Activated CD4-positive, alpha-beta T cell treated with anti-CD3 and anti-CD28 coated beads for 48 hours (primary cell): ENCODE measurements at regions not wholly inside any gene's neighbourhood (a gene's known extent, or its start where the extent isn't known, plus 50 kb on each side); places are given as distances from the start of the nearest gene placed in this dataset.

Experiments used
- DNase-seq: peaks from one replicate; pipeline ENCODE4 v3.0.0-alpha.2; 2020

- no peak for DNase-seq
These were observed 97.0 kb upstream of the NMNAT3 start for GRCh38 chr3:139774560-139775302.

DNA sequence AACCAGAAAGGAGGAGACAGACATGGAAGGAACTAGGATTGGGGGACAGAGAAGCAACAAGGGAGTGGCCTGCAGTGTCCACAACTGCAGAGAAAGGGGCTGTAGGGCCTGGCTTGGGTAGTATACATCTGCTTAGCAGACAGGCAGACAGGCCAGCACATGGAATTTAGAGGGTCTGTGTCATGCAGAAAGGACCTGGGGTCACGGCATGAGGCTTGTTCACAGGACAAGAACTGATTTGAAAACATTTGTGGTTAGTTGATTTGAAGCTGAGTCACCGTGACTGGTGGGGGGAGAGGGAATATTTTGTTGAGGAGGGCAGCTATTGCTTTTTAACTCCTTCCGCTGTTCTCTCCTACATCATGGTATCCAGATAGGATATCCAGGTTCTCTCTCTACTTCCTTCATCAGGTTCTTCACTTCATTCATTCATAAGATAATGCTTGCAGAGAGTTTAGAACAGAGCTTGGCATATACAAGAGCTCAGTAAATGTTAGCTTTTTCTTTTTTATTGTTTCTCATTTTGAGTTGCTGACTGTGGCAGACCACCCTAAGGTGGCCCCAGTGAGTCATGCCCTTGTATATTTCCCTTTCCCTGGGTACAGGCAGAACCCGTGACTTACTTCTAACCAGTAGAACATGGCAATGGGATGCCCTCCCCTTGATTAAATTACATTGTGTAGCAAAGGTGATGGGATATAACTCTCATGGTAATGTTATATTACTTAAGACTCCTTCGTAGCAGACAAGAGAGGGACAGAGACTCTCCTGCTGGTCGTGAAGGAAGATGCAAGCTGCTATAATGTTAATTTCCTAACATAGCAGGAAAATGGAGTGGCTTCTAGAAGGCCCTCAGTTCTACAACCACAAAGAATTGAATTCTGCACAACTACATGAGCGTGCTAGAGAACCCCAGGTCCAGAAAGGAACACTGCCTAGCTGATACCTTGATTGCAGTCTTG lies 95.0 kb upstream of the NMNAT3 start:
- no peak for DNase-seq

- DNase-seq, result no peak
These were observed 93.6 kb upstream of the NMNAT3 start for GRCh38 chr3:139771331-139771730.

DNA sequence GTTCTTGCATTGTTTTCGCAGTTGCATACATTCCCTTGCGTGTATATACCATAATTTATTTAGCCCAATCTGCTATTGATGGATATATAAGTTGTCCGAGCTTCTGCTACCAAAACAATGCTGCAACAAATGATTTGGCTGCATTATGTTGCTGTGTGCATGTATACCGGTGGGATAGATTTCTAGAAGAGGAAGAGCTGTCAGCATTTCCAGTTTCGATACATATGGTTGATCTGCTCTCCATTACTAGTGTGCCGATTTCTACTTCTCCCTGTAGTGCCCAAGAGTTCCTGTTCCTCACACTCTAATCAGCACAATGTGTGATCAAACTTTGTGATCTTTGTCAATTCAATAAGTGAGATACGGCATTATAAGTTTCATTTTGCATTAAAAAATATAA lies 92.8 kb upstream of the NMNAT3 start:
- DNase-seq, result no peak

- no peak for DNase-seq
These were observed 92.0 kb upstream of the NMNAT3 start for GRCh38 chr3:139769796-139770195.

DNA sequence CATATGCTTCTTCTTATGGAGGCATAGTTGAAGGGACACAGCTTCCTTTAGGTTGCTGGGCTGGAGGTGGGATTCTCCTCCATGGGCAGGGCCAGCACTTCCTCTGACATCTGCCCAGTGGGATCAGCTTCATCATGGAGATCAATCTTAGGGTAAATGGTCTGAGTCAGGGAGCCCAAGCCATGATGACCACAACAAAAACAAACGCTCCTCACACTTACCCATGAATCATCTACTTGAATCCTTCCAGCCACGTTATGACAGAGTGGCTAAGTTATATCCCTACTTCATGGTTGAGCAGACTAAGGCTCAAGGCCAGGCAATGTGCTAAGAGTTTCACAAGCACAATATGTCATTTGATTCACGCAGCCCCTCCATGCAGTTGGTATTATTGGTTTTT lies 87.2 kb upstream of the NMNAT3 start:
- no peak for DNase-seq

GRCh38 chr3:139764069-139764905 lies 86.5 kb upstream of the NMNAT3 start:
- DNase-seq, result no peak

- DNase-seq, result no peak
These were observed 84.5 kb upstream of the NMNAT3 start for GRCh38 chr3:139762302-139762701.

- no peak for DNase-seq
These were observed 81.7 kb upstream of the NMNAT3 start for GRCh38 chr3:139759470-139759869.

DNA sequence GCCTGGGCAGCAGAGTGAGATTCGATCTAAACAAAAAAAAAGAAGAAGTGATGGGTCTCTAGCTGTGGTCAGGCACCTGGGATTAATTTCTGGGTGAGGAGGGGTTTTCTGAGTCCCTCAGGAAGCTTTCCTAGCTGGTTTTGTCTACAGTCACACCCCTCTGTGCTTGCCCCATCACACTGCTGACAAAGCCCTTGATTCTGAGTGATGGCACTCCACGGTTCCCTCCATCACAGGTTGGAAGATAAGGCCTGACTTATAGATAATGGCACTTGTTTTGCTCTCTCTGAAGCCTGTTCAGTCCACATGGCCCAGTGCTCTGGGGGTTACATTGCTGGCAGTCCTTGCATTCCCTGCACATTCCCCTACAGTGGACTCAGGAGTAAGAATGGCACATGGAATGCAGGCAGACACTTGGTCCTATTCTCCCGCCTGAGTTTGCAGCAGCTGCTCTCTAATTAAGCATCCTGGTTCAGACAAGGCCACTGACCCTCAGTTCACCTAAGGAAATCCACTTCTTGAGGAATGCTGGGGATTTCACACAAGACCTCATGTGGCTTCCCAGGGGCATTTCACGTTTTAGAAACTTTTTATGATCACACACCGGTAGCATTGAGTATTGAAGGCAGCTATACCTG lies 81.0 kb upstream of the NMNAT3 start:
- DNase-seq, result no peak

DNA sequence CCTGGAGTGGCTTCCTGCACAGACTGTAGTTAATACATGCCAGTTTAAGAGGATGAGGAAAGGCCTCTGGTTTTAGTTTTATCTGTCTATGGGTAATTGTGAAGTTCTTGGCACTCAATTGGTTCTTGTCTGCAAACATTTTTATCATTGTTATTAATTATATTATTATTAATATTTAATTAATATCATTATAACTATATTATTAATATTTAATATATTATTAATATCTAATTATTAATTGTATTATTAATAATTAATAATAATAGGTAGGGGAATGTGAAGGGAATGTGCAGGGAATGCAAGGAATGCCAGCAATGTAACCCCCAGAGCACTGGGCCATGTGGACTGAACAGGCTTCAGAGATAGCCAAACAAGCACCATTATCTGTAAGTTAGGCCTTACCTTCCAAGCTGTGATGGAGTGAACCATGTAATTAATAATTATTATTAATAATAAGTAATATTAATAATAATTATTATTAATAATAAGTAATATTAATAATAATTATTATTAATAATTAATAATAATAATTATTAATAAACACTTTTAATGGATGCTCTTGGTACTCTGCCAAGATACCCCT lies 79.8 kb upstream of the NMNAT3 start:
- no peak for DNase-seq

DNA sequence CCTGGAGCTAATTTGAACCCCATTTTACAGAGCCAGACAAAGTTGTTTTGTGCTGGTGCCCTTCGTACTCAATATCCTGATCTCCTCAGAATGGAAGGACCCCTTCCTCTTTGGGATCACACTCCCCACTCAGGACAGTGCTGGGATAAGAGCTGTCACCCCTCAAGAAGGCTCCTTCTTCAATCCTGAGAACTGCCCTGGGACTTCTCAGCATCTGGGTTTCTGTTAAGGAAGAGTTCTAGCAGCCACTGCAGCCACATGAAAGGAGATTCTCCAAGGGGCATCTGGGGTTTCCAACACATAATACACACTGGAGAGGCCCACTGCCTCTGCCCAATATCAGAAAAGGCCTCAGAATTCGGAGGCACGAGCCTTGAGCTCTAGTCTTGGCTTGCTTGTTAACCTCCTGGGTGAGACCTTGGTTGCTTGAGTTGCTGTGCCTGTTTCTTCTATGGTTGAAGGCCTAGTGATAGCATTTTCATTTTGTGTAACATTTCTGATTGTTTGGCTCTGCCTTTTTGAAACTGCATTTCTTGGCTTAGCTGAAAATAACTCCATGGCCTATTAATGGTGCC lies 78.8 kb upstream of the NMNAT3 start:
- no peak for DNase-seq

DNA sequence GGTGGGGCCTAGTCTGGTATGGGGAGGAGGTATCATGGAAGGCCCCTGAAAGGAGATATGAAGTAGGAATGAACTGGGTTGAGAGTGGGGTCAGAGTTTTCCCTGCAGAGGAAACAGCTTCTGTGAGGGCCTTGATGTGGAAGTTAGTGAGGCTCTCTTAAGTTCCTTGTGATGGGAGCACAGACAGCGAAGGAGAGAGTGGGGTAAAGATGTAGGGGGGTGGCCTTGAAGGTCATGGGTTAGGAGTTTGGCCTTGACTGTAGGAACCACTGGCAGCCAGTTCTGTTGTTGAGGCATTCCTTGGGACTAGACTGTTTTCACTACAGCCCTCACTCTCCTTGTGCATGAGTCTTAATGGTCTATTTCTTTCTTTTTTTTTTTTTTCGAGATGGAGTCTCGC lies 77.8 kb upstream of the NMNAT3 start:
- no peak for DNase-seq

DNA sequence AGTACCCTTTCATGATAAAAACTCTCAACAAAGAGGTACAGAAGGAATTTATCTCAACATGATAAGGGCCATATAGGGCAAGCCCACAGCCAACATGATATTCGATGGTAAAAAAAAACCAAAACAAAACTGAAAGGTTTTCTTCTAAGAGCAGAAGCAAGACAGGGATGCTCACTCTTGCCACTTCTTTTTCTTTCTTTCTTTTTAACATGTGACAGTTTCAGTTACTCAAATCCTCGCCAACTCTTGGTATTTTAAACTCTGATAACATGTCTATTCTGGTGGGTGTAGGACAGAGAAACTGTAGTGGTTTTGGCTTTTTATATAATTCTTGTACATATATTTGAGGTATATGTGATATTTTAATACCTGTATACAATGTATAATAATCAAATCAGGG lies 74.0 kb upstream of the NMNAT3 start:
- no peak for DNase-seq

- DNase-seq, result no peak
These were observed 68.7 kb upstream of the NMNAT3 start for GRCh38 chr3:139746481-139746880.

- no peak for DNase-seq
These were observed 68.1 kb upstream of the NMNAT3 start for GRCh38 chr3:139745831-139746230.

GRCh38 chr3:139738697-139739096 lies 60.9 kb upstream of the NMNAT3 start:
- DNase-seq, result no peak

- DNase-seq, result no peak
These were observed 60.0 kb upstream of the NMNAT3 start for GRCh38 chr3:139737682-139738361.

DNA sequence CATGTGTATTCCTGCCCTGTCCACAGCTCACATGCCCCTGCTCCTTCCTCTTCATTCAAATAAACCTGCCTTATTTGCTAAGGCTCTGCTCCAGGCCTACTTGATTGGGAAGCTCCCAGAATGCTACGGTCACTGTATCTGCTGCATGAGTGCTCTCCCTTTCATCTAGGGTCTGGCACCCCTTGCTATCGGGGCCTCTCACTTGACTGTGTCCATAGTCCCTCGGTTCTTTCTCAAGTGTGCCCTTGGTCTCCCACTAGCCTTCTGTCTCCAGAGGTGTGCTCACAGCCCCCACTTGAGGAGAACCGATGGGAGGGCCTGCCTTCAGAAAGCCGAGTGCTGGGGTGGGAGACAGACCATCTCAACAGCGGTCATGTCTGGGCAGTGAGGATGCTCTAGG lies 57.4 kb upstream of the NMNAT3 start:
- DNase-seq, result no peak

GRCh38 chr3:139732729-139733128 lies 55.0 kb upstream of the NMNAT3 start:
- no peak for DNase-seq

- DNase-seq, result no peak
These were observed 51.5 kb upstream of the NMNAT3 start for GRCh38 chr3:139729300-139729699.
